ENCODE measurements at regions not wholly inside any gene's neighbourhood (a gene's known extent, or its start where the extent isn't known, plus 50 kb on each side); places are given as distances from the start of the nearest gene placed in this dataset.

DNA sequence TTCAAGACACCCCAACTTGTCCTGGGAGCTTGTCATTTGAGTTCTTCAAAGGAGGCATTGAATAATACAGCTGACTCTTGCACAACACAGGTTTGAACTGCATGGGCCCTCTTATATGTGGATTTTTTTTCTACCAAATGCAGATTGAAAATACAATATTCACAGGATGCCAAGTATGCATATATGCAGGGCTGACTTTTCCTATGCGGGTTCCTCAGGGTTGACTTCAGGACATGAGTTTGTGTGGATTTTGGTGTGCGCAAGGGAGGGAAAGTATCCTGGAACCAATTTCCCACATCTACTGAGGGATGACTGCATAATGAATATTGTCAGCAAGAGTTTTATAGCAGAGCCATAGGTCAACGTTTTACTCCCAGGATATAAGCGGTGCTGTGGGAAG is 70.0 kb upstream of the RALY start:
- CTCF ChIA-PET = no interaction called here

DNA sequence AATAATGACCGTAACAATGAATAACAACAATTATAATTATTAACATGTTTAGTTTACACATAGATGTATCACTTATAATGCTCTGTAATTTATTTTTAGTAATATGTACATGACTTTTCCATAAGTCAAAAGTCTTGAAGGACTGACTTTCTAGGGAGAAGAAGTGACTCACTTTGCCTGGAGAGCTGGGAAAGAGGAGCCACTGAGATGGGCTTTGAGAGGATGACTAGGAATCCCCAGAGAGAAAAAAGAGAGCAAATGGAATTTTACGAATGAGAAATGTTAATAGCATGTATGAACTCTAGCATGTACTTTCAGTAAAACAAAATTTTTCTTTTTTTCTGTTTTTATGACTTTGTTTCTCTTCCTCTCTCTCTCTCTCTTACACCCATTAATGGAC is 67.8 kb upstream of the RALY start:
- DNase-seq (ENCODE audit: low read depth, low spot score) = no peak
- Histone ChIP-seq H3K36me3 (ENCODE audit: control insufficient read depth, insufficient read depth, low read length) (no peaks in the 10 kb centered on the region), H3K27ac (ENCODE audit: low read length) (no peak overlapping the region), H3K4me1 (ENCODE audit: control insufficient read depth, insufficient read depth, low read length) (no peaks in the 10 kb centered on the region), H3K4me3 (ENCODE audit: low read depth in 2 of 2, low read length in 2 of 2) (no peak overlapping the region), H3K9me3 (ENCODE audit: control insufficient read depth, insufficient read depth, low read depth, low read length) (no peaks in the 10 kb centered on the region), H3K27me3 (ENCODE audit: control insufficient read depth, insufficient read depth, low read length) (no peaks in the 10 kb centered on the region; the same call in 1 of the 2 replicates)
- intact Hi-C loops (cut with micrococcal nuclease; ENCODE audit: unreplicated experiment) = no loop called here
- in situ Hi-C loops (cut with HindIII; ENCODE audit: low pct_unique_long_range_greater_than_20kb, low sequenced_read_pairs) = no loop called here
- ATAC-seq = no peak
- POLR2A ChIA-PET = interaction anchor here (0.6 kb wide), 1 partner anchor 279 kb away, joined by 3 read pairs; no protein-coding TSS in a partner anchor
- BruUV-seq (replicated peaks) = no TSS peak
- no peak for TF ChIP-seq CTCF (IDR thresholded peaks at IDR 0.05)
- no peak for TF ChIP-seq SIN3A (IDR thresholded peaks at IDR 0.05; ENCODE audit: borderline replicate concordance, insufficient read depth, low read depth, low read length)
- TF ChIP-seq POLR2AphosphoS5 (IDR thresholded peaks at IDR 0.05; ENCODE audit: low read depth, low read length) = no peak
- no peak for TF ChIP-seq TCF7L2 (IDR thresholded peaks at IDR 0.05; ENCODE audit: low read depth, low read length)
- TF ChIP-seq REST (IDR thresholded peaks at IDR 0.05; ENCODE audit: insufficient read depth in 1 of 2, low read depth in 2 of 2, low read length in 1 of 2) = no peak
- CTCF ChIA-PET = no interaction called here

More for the DNA sequence above, 70.0 kb upstream of the RALY start:
- no peaks in the 10 kb centered on the region for H3K36me3 ChIP-seq (ENCODE audit: control insufficient read depth, insufficient read depth, low read length)
- no TSS peak for BruUV-seq (replicated peaks)
- TF ChIP-seq POLR2AphosphoS5 (IDR thresholded peaks at IDR 0.05; ENCODE audit: low read depth, low read length) = no peak
- no peak for TF ChIP-seq TCF7L2 (IDR thresholded peaks at IDR 0.05; ENCODE audit: low read depth, low read length)
- no peak for TF ChIP-seq REST (IDR thresholded peaks at IDR 0.05; ENCODE audit: insufficient read depth in 1 of 2, low read depth in 2 of 2, low read length in 1 of 2)
- in situ Hi-C loops (cut with HindIII; ENCODE audit: low pct_unique_long_range_greater_than_20kb, low sequenced_read_pairs) = no loop called here
- no peak for DNase-seq (ENCODE audit: low read depth, low spot score)
- H3K9me3 ChIP-seq (ENCODE audit: control insufficient read depth, insufficient read depth, low read depth, low read length) = no peaks in the 10 kb centered on the region
- H3K27ac ChIP-seq (ENCODE audit: low read length) = no peak overlapping the region
- intact Hi-C loops (cut with micrococcal nuclease; ENCODE audit: unreplicated experiment) = no loop called here
- POLR2A ChIA-PET = no interaction called here
- H3K27me3 ChIP-seq (ENCODE audit: control insufficient read depth, insufficient read depth, low read length) = no peaks in the 10 kb centered on the region
- H3K4me1 ChIP-seq (ENCODE audit: control insufficient read depth, insufficient read depth, low read length) = no peaks in the 10 kb centered on the region
- ATAC-seq = no peak
- H3K4me3 ChIP-seq (ENCODE audit: low read depth in 2 of 2, low read length in 2 of 2) = no peak overlapping the region

Measured in Panc1 (cell line).